KG1 (cell line): ENCODE measurements at regions not wholly inside any gene's neighbourhood (a gene's known extent, or its start where the extent isn't known, plus 50 kb on each side); places are given as distances from the start of the nearest gene placed in this dataset.

ENCODE experiments used
- DNase-seq: peaks from one replicate; lab custom pipeline; 2025; lab: John Stamatoyannopoulos, UW

DNA sequence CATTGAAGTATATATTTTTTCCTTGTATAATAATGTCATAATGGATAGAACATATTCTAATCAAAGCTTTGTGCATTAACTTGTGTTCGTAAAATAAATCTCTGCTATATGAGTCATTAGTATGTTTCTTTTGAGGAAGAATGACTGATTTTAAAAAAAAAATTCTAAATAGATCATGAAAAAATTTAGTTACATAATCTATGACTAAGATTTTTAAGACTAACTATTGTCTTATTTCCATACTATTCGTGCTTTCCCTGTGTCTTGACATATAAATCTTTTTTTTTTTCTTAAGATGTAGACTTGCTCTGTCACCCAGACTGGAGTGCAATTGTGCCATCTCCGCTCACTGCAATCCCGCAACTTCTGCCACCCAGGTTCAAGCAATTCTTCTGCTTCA lies 226.1 kb downstream of the DSEL start:
- no peak for DNase-seq

- DNase-seq: no peak
Observed at GRCh38 chr18:67285583-67285982, 230.9 kb downstream of the DSEL start.

DNA sequence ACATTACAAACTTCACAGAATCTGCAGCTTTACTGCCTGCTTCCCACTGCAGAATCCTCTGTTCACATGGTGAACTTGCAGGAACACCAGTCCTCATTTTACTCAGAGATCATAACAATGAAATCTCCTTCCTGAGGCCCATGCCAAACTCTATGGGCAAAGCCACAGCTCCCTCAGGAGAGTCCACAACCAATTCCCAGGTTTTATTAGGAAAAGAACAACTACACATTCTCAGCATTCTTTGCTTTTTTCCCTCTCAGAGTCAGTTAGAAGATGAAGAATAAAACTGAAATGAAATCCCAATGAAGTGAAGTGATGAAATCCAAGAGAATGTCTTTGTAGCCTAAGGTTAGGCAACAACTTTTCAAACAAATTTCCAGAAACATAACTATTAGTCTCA lies 233.7 kb downstream of the DSEL start:
- no peak for DNase-seq

- DNase-seq: no peak
Observed at GRCh38 chr18:67281746-67282145, 234.8 kb downstream of the DSEL start.

DNA sequence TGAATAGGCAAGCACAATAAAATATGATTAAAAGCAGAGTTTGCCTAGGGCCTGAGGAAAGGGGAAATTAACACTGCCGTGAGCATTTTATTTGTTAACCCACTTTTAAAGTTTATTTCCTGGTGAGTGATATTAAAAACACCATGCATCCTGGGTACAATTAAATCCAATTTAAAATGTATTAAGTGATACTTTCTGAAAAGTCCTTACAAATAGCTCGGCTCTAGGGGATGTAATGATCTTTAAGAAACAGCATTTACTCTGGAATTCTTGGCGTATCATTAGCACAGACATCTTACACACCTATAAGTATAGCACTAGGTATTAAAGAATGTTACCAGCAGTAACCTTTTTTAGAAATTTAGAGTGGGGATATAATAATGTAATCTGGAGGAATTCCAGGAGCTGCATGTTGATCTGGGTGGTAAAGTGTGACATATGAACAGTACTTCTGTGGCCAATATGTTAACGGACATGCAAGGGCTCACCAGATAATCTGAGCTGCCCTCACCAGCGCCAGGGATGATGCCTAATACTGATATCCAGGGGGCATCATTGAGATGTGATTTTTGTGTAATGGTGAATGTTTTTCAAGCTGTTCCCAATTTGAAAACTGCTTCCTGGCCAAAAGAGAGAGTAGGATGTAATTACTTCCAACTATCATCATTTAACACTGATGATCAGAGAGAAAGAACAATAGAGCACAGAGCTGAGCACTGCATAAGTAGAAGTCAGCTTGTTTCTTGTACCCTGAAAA lies 235.9 kb downstream of the DSEL start:
- DNase-seq: no peak

GRCh38 chr18:67279988-67280387 lies 236.5 kb downstream of the DSEL start:
- no peak for DNase-seq

GRCh38 chr18:67278984-67279383 lies 237.5 kb downstream of the DSEL start:
- DNase-seq: no peak

GRCh38 chr18:67276638-67277037 lies 239.9 kb downstream of the DSEL start:
- no peak for DNase-seq

DNA sequence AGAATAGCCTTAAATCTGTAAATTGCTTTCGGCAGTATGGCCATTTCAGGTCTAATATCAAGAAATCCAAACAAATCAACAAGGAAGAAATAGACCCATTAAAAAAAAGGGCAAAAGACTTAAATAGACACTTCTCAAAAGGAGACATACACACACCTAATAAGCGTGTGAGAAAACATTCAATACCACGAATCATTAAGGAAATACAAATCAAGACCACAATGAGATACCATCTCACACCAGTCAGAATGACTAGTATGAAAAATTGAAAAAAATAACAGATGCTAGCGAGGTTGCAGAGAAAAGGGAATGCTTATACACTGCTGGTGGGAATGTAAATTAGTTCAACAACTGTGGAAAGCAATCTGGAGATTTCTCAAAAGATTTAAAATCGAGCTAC lies 243.2 kb downstream of the DSEL start:
- no peak for DNase-seq

- DNase-seq: no peak
Observed at GRCh38 chr18:67269206-67269605, 247.3 kb downstream of the DSEL start.

- no peak for DNase-seq
Observed at GRCh38 chr18:67268530-67268929, 248.0 kb downstream of the DSEL start.

GRCh38 chr18:67266246-67267237 lies 250.0 kb downstream of the DSEL start:
- no peak for DNase-seq

DNA sequence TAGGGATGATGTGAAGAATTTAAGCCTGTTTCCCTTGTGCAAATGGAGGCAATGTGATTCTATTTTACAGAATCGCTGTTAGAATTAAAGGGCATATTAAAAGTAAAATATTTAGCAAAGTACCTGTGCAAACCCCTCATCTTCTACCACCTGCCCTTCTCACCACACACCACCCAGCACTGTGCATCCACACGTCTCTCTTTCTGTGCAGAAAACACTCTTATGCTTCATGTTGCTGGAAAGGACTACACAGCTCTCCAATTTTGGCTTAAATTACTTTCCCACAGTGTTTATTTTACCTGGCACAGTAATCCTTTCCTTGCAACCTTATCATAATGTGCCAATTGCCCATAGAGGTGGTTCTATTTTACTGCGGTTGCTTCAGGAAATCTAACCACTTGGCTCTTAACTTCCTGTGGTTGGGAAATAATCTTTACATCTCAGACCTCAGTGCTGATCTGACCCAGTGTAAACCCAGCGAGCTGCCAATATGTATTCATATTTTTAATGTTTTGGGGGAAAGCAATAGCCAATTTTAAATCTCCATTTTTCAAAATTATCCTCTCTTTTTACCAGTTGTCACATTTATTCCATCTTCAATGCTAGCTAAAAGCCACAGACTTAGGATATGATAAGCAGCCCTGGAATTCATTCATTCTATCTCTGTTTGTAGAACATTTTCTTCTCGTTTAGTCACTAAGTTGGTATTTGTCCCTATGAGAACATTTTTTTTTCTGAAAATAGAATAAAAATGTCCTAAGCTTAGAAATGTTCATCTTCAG lies 250.9 kb downstream of the DSEL start:
- DNase-seq: no peak

DNA sequence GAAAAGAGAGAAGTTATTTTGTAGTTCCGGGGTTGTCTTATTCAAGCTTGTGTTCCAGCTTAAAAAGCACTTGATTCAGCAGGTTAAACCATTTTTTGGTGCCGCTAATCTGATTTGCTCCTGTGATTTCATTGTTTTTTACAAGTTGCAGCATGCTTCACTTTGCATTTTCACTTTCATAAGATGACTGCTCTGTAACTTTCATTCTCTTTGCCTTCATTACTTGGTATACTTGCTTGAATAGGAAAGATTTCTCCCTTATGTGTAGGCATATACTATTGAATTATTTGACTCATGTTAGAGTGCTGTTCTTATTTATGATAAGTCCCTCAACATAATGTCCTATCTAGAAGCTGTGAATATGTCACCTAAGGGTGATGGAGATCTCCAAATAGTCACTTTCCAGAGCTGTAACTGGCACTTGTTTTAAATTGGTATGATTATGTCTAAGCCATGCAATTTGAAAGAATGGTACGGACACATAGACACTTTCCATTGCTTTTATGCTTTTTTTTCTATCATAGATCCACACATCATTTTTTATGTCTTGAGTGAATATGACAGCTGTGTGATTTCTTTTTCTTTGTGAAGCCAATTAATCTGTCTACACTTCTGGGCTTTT lies 254.5 kb downstream of the DSEL start:
- no peak for DNase-seq

- no peak for DNase-seq
Observed at GRCh38 chr18:67260841-67261240, 255.7 kb downstream of the DSEL start.

- no peak for DNase-seq
Observed at GRCh38 chr18:67250776-67251424, 265.6 kb downstream of the DSEL start.

DNA sequence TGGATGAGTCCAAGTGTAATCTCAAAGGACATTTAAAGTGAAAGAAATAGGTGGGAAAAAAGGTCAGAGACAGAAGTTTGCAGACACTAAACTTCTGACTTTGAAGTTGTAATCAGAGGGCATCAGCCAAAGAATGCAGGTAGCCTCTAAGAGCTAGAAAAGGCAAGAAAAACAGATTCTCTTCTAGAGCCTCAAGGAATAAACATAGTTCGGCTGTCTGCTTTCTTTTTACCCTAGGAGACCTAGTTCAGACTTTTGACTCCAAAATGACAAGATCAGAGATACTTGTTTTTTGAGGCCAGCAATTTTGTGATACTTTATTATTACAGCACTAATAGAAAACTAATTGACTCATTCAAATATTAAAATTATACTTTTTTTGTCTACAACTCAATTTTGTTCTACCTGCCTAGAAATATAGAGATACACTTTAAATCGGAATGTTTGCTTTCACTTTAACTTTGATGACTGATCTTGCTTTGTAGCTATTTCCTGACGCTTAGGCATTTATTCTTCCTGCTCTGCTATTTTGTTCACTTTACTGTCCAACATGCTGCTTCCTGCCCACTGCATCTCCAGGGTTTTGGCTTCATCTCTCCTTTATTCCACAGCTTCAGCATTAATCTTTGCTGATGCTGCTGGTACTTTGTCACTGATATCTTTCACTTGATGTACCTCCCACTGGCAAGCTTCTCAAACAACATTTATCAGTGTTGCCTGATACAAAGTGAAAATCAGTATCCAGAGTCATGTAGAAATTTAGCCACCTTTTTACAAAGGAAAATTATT lies 272.5 kb downstream of the DSEL start:
- DNase-seq: no peak

GRCh38 chr18:67242001-67242400 lies 274.5 kb downstream of the DSEL start:
- DNase-seq: no peak

- no peak for DNase-seq
Observed at GRCh38 chr18:67241299-67241698, 275.2 kb downstream of the DSEL start.

DNA sequence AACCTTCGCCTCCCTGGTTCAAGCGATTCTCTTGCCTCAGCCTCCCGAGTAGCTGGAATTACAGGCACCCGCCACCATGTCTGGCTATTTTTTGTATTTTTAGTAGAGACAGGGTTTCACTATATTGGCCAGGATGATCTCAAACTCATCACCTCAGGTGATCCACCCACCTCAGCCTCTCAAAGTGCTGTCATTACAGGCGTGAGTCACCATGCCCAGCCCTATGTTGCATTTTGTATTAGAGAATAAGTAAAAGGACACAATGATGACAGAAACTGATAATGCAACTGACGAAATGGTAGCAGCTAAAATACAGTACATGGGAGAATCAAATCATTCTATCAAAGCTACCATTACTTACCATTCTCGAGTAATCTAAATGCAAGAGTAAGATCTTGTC lies 276.7 kb downstream of the DSEL start:
- DNase-seq: no peak

- DNase-seq: no peak
Observed at GRCh38 chr18:67232991-67233390, 283.5 kb downstream of the DSEL start.
